GM18873 (cell line): ENCODE measurements at regions not wholly inside any gene's neighbourhood (a gene's known extent, or its start where the extent isn't known, plus 50 kb on each side); places are given as distances from the start of the nearest gene placed in this dataset.
"Not testable (repeated sequence)": the region's sequence is repeated elsewhere in the genome, so short reads cannot be mapped to it uniquely, and the experiment has no call there.

ENCODE experiments used
- ATAC-seq: cut with Tn5 transposase; IDR thresholded peaks from one replicate; pipeline ENCODE4 v1.9.1; 2021; ENCODE audit warnings: mild to moderate bottlenecking, moderate library complexity, moderate number of reproducible peaks; ENCODE audit not compliant: unreplicated experiment, low FRiP score

GRCh38 chr14:31911160-31911559, 165.9 kb upstream of the ARHGAP5 start:
- no peak for ATAC-seq

DNA sequence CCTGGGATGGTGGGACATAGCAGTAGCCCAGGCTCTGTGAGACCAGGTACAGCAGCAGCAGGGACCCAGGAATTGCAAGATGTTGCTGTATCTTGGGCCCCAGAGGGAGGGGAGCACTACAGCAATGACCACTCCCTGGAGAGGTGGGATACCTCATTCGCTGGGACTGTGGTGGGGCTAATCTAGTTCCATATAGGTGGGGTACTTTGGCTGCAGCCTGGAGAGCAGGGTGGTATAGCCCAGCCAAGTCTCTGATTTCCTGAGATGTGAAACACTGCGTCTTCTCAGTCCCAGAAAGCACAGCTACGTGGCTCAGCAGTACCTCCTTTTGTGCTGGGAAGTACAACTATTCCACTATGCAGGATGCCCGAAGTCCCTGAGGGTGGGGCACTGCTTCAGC, 163.7 kb upstream of the ARHGAP5 start:
- no peak for ATAC-seq

GRCh38 chr14:31918289-31918688, 158.8 kb upstream of the ARHGAP5 start:
- ATAC-seq, result not testable (repeated sequence)

DNA sequence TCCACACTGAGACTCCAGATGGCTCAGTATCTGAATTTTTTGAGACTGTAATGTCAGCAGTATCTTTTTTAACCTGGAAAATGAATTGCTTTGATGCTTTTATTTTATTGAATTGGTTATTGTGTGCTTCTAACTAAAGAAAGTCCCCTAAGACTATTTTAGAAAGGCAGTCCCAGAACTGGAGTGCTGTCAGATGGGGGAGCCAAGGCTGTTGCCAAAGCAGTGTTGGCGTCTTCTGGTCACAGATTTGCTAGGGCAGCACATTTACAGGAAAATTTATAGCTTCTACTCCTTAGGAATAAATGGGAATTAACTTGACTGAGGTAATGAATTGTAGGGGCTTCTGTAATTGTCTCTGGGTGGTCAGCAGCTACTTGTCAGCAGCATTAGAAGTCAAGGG, 157.1 kb upstream of the ARHGAP5 start:
- ATAC-seq, result no peak

- ATAC-seq, result no peak
These were observed 156.0 kb upstream of the ARHGAP5 start for GRCh38 chr14:31920989-31921650.

DNA sequence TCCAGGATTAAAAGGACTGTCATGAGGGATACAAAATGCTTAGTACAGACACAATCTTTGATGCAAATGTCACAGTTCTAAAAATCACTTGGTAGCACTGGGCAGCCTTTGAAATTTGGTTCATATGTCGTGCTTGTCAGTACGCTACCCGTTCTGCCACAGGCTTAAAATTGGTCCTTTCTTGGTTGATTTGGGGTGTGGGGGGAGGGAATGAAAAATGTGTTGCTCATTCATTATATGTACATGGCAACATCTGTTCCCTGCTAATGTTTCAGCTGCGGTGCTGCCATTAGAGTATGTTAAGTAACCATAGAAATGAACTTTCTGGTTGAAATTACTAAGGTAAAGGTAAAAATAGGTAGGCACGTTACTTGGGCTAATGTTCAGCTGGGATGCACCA, 155.4 kb upstream of the ARHGAP5 start:
- ATAC-seq, result no peak

DNA sequence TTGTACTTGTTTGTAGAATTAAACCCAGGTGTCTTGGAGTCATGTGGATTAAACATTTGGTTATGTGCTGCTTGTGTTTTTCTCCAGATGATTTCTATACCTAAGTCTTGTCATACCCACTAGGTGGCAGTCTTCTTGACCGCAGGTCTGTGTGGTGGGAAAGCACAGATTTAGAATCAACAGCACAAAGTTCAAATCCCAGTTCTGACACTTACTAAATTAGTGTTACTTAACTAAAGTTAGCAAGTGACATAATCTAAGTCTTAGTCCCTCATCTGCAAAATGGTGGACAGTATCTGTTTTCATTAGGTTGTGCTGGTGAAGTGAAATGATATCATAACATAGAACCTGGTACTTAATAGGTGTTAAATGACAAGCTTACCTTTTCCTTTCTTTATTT, 151.0 kb upstream of the ARHGAP5 start:
- peak; percentile 49 for ATAC-seq

- no peak for ATAC-seq
These were observed 150.3 kb upstream of the ARHGAP5 start for GRCh38 chr14:31926652-31927347.

GRCh38 chr14:31927348-31927832, 149.7 kb upstream of the ARHGAP5 start:
- no peak for ATAC-seq

DNA sequence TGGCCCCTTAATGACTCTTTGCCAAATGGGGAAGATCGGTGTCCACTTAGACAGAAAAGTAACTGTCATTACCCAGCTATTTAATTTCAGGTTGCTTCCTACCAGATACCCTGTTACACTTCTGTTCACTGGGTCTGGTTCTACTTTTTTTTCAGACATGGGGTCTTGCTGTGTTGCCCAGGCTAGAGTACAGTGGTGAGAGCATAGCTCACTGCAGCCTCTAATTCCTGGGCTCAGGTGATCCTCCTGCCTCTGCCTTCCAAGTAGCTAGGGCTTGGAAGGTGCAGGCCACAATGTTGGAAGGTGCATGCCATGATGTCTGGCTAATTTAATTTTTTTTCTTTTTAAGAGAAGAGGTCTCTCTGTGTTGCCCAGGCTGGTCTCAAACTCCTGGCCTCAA, 147.0 kb upstream of the ARHGAP5 start:
- no peak for ATAC-seq

GRCh38 chr14:31930493-31931240, 146.4 kb upstream of the ARHGAP5 start:
- no peak for ATAC-seq

DNA sequence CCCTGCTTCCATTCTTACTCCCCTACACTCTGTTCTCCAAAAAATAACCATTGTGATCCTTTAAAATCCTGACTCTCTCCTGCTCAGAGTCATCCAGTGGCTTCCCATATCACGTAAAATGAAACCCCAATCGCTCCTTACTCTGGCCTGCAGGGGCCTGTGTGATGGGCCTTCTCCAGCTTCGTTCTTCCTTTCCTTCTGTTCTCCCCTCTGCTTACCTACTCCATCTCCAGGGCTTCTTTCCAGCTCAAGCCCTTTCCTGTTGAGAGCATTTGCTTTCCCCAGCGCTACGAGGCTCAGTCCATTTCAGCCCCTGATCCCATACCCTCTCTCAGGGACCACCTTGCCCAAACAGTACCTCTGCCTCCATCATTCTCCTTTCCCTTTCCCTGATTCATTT, 144.4 kb upstream of the ARHGAP5 start:
- no peak for ATAC-seq

- ATAC-seq, result no peak
These were observed 143.4 kb upstream of the ARHGAP5 start for GRCh38 chr14:31933716-31934115.

GRCh38 chr14:31934767-31935266, 142.3 kb upstream of the ARHGAP5 start:
- ATAC-seq, result no peak

GRCh38 chr14:31935391-31935790, 141.7 kb upstream of the ARHGAP5 start:
- no peak for ATAC-seq

GRCh38 chr14:31936115-31936514, 141.0 kb upstream of the ARHGAP5 start:
- no peak for ATAC-seq

GRCh38 chr14:31937730-31938346, 139.3 kb upstream of the ARHGAP5 start:
- peak; percentile 100 for ATAC-seq

GRCh38 chr14:31939934-31940333, 137.2 kb upstream of the ARHGAP5 start:
- no peak for ATAC-seq

- ATAC-seq, result no peak
These were observed 135.6 kb upstream of the ARHGAP5 start for GRCh38 chr14:31941487-31941886.

- no peak for ATAC-seq
These were observed 134.8 kb upstream of the ARHGAP5 start for GRCh38 chr14:31942166-31942841.
